Neural progenitor cell (in vitro differentiated cells): ENCODE measurements at regions not wholly inside any gene's neighbourhood (a gene's known extent, or its start where the extent isn't known, plus 50 kb on each side); places are given as distances from the start of the nearest gene placed in this dataset.

Experiments
- EZH2 ChIP-seq: fragments of 200-600 bp; sonication (generic); IDR thresholded peaks from 2 replicates; pipeline ENCODE4 v1.6.1; 2017; ENCODE audit warnings: antibody characterized with exemption, mild to moderate bottlenecking, moderate library complexity
- TF ChIP-seq, protein P1 (sequence below): fragments of 200-600 bp; sonication (generic); IDR thresholded peaks from 2 replicates; pipeline ENCODE4 v1.5.1; 2017; ENCODE audit warnings: antibody characterized with exemption, mild to moderate bottlenecking

- TF ChIP-seq, protein P1, sequence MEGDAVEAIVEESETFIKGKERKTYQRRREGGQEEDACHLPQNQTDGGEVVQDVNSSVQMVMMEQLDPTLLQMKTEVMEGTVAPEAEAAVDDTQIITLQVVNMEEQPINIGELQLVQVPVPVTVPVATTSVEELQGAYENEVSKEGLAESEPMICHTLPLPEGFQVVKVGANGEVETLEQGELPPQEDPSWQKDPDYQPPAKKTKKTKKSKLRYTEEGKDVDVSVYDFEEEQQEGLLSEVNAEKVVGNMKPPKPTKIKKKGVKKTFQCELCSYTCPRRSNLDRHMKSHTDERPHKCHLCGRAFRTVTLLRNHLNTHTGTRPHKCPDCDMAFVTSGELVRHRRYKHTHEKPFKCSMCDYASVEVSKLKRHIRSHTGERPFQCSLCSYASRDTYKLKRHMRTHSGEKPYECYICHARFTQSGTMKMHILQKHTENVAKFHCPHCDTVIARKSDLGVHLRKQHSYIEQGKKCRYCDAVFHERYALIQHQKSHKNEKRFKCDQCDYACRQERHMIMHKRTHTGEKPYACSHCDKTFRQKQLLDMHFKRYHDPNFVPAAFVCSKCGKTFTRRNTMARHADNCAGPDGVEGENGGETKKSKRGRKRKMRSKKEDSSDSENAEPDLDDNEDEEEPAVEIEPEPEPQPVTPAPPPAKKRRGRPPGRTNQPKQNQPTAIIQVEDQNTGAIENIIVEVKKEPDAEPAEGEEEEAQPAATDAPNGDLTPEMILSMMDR = no peak
- TF ChIP-seq EZH2 = no peak
Observed at GRCh38 chr13:104099750-104100149, 1033.5 kb upstream of the SLC10A2 start.
